ENCODE measurements at regions not wholly inside any gene's neighbourhood (a gene's known extent, or its start where the extent isn't known, plus 50 kb on each side); places are given as distances from the start of the nearest gene placed in this dataset.
"Not testable (repeated sequence)": the region's sequence is repeated elsewhere in the genome, so short reads cannot be mapped to it uniquely, and the experiment has no call there.

DNA sequence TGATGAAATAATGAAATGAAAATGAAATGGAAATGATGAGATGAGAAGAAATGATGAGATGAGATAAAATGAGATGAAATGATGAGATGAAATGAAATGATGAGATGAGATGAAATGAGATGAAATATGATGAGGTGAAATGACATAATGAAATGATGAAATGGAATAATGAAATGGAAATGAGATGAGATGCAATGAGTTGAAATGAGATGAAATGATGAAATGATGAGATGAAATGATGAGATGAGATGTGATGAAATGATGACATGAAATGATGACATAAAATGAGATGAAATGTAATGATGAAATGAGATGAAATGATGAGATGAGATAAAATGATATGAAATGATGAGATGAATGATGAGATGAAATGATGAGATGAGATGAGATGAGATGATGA lies 342.7 kb upstream of the PLGLB1 start:
- TF ChIP-seq CTCF, POLR2A (IDR thresholded peaks at IDR 0.05): not testable (repeated sequence)

All from right lobe of liver (tissue), 4 donors.